ENCODE measurements at regions not wholly inside any gene's neighbourhood (a gene's known extent, or its start where the extent isn't known, plus 50 kb on each side); places are given as distances from the start of the nearest gene placed in this dataset.

- H3K36me3 ChIP-seq = no peaks in the 10 kb centered on the region
- DNase-seq (no peak), ATAC-seq (no peak)
- peaks cover 17% of the 10 kb centered on the region for H3K4me1 ChIP-seq
- intact Hi-C loops (cut with DNase I) = no loop called here
- H3K9me3 ChIP-seq = no peaks in the 10 kb centered on the region
- H3K27me3 ChIP-seq = no peaks in the 10 kb centered on the region
- no peak overlapping the region for H3K27ac ChIP-seq
- TF ChIP-seq, protein P1, sequence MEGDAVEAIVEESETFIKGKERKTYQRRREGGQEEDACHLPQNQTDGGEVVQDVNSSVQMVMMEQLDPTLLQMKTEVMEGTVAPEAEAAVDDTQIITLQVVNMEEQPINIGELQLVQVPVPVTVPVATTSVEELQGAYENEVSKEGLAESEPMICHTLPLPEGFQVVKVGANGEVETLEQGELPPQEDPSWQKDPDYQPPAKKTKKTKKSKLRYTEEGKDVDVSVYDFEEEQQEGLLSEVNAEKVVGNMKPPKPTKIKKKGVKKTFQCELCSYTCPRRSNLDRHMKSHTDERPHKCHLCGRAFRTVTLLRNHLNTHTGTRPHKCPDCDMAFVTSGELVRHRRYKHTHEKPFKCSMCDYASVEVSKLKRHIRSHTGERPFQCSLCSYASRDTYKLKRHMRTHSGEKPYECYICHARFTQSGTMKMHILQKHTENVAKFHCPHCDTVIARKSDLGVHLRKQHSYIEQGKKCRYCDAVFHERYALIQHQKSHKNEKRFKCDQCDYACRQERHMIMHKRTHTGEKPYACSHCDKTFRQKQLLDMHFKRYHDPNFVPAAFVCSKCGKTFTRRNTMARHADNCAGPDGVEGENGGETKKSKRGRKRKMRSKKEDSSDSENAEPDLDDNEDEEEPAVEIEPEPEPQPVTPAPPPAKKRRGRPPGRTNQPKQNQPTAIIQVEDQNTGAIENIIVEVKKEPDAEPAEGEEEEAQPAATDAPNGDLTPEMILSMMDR (IDR thresholded peaks at IDR 0.05) = no peak
- no peak overlapping the region for H3K4me3 ChIP-seq
Observed at GRCh38 chr7:17007841-17008240, 126.1 kb upstream of the AGR3 start.

DNA sequence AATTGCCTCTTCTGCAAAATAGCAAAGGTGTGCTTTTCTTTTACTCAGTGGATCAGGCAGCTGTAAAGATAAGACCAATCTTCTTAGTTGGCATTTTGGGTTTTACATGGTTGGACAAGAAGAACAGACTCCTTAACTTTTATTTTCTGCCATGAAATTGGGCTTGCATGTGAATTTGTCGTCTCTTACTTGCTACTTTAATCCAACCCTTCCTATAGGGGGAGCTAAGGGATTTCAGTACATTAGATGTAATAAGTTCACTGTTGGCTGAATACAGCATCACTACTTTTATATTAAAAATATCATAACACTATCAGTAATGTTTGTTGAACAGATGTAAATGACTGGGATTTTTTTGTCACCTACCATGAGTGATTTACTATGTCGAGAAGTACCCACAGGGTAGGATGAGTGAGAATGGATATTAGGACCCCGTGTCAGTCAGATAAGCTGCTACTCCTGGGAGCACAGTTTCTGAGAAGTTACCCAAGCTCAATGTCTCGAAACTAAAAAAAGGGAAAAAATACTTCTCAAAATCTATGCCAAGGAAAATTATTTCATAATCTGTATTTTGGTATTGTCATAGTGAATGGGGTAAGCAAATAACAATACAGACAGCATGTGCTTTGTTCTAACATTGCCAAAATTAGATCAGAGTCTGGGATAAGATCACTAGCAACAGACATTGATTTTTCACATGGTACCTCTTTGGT, 127.4 kb upstream of the AGR3 start:
- H3K36me3 ChIP-seq = no peaks in the 10 kb centered on the region
- ATAC-seq = peak; percentile 78

DNA sequence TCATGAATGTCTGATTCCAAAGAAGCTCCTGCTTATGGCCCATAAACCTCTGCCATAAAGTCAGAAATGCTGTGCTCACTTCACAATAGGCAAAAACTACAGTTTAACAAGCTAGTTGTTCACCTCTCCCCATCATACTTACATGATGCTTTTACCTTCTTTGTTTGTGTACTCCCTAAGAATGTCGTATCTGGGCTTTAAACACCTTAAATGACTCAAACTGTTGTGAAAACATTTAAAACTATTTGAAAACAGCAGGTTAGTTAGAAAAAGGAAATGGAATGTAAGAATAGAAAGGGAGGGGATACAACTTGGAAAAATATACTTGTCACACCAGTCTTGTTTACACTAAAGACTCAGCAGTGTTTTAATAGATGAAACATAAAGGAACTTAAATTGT, 128.2 kb upstream of the AGR3 start:
- Histone ChIP-seq H3K9me3 (no peaks in the 10 kb centered on the region), H3K27ac (peak overlapping the region; percentile 62), H3K4me3 (no peak overlapping the region), H3K36me3 (no peaks in the 10 kb centered on the region), H3K27me3 (no peaks in the 10 kb centered on the region), H3K4me1 (peaks cover 17% of the 10 kb centered on the region)
- DNase-seq (no peak), ATAC-seq (no peak)
- TF ChIP-seq, protein P1 (IDR thresholded peaks at IDR 0.05) = no peak
- intact Hi-C loops (cut with DNase I) = no loop called here

More for the DNA sequence above, 127.4 kb upstream of the AGR3 start:
- Histone ChIP-seq H3K4me3 (no peak overlapping the region), H3K4me1 (peaks cover 17% of the 10 kb centered on the region), H3K27ac (peak overlapping the region; percentile 62), H3K27me3 (no peaks in the 10 kb centered on the region), H3K9me3 (no peaks in the 10 kb centered on the region)
- no peak for DNase-seq
- TF ChIP-seq, protein P1 (IDR thresholded peaks at IDR 0.05) = peak; percentile 52
- intact Hi-C loops (cut with DNase I) = no loop called here

DNA sequence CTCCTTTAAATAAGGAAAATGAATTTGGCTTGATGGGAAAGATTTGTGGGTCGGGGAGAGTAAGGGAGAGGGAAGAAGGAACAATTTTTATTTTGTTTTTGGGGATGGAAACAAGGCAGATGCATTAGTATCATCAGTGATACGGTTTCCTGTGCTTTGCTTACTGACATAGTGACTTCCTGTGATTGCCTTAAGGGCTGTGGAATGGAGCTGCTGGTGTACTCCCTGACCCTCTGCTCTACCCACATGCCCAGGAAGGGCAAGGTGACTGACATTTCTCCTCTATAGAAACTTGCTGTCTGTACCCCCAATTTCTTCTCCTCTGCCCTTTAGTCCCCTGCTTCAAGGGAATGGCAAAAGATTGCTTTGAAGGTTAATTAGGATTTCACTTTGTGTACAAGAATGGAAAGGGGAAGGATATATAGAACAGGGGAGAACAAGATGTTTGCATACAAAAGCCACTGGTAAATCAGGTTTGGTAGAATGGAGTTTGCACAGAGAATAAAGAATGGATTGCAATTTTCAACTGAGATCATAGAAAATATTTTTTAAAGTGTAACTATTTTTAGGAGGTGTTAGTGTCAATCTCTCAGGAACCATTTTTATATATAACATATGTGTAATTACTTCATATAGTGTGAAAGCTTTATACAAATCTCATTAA, 129.0 kb upstream of the AGR3 start:
- ATAC-seq (peak; percentile 49), DNase-seq (no peak)
- H3K27me3 ChIP-seq = no peaks in the 10 kb centered on the region
- intact Hi-C loops (cut with DNase I) = no loop called here
- TF ChIP-seq, protein P1 (IDR thresholded peaks at IDR 0.05) = no peak
- H3K9me3 ChIP-seq = no peaks in the 10 kb centered on the region
- no peaks in the 10 kb centered on the region for H3K36me3 ChIP-seq
- peaks cover 22% of the 10 kb centered on the region for H3K4me1 ChIP-seq
- H3K4me3 ChIP-seq = no peak overlapping the region
- peak overlapping the region; percentile 62 for H3K27ac ChIP-seq

- DNase-seq = no peak
- Histone ChIP-seq H3K4me3 (no peak overlapping the region), H3K27ac (no peak overlapping the region), H3K36me3 (no peaks in the 10 kb centered on the region), H3K27me3 (no peaks in the 10 kb centered on the region), H3K4me1 (peaks cover 29% of the 10 kb centered on the region), H3K9me3 (no peaks in the 10 kb centered on the region)
- intact Hi-C loops (cut with DNase I) = no loop called here
- TF ChIP-seq, protein P1 (IDR thresholded peaks at IDR 0.05) = no peak
- ATAC-seq = no peak
Observed at GRCh38 chr7:17013204-17013603, 131.4 kb upstream of the AGR3 start.
